Neuronal stem cell (in vitro differentiated cells): ENCODE measurements at regions not wholly inside any gene's neighbourhood (a gene's known extent, or its start where the extent isn't known, plus 50 kb on each side); places are given as distances from the start of the nearest gene placed in this dataset.

Source experiments
- DNase-seq: peaks from one replicate; pipeline ENCODE4 v3.0.0-alpha.2; 2013; ENCODE audit warnings: low spot score
- H2AFZ ChIP-seq: one replicate; pipeline ENCODE4 v1.6.1; 2013; ENCODE audit warnings: mild to moderate bottlenecking, low read length, inconsistent platforms
- H2AK5ac ChIP-seq: 2 replicates; pipeline ENCODE4 v1.6.1; 2013; ENCODE audit warnings: low read depth, mild to moderate bottlenecking, inconsistent platforms, low read length, moderate library complexity, mixed read lengths
- H2BK120ac ChIP-seq: 2 replicates; pipeline ENCODE4 v1.6.1; 2013; ENCODE audit warnings: low read depth, mild to moderate bottlenecking, inconsistent platforms, low read length, moderate library complexity, mixed read lengths
- H2BK12ac ChIP-seq: one replicate; pipeline ENCODE4 v1.6.1; 2013; ENCODE audit warnings: low read length, inconsistent platforms
- H2BK15ac ChIP-seq: 2 replicates; pipeline ENCODE4 v1.6.1; 2013; ENCODE audit warnings: mild to moderate bottlenecking, low read length, inconsistent platforms, mixed read lengths
- H2BK5ac ChIP-seq: one replicate; pipeline ENCODE4 v1.6.1; 2013; ENCODE audit warnings: inconsistent platforms, mild to moderate bottlenecking, low read length, moderate library complexity
- H3K14ac ChIP-seq: one replicate; pipeline ENCODE4 v1.6.1; 2013; ENCODE audit warnings: low read length, inconsistent platforms
- H3K18ac ChIP-seq: 2 replicates; pipeline ENCODE4 v1.6.1; 2013; ENCODE audit warnings: low read length, inconsistent platforms
- H3K23ac ChIP-seq: 2 replicates; pipeline ENCODE4 v1.6.1; 2013; ENCODE audit warnings: low read depth, mild to moderate bottlenecking, mixed read lengths, low read length, inconsistent platforms; ENCODE audit not compliant: poor library complexity
- H3K27ac ChIP-seq: replicated peaks from 3 replicates; pipeline ENCODE4 v1.5.1; 2013; ENCODE audit warnings: low read length, inconsistent platforms
- H3K27me3 ChIP-seq, 3 experiments: 2 replicates each; pipeline ENCODE4 v1.6.1; 2013; ENCODE audit warnings: low read length in 3 of 3, mild to moderate bottlenecking in 2 of 3, inconsistent platforms in 1 of 3, low read depth in 1 of 3, mixed read lengths in 1 of 3, moderate library complexity in 1 of 3; ENCODE audit not compliant: control insufficient read depth in 3 of 3, insufficient read depth in 3 of 3
- H3K36me3 ChIP-seq, 2 donors: replicated peaks in 1 of 2; 2 replicates each; pipeline ENCODE4 v1.6.1; 2013; ENCODE audit warnings: low read length in 2 of 2; ENCODE audit not compliant: control insufficient read depth in 2 of 2, insufficient read depth in 2 of 2
- H3K4ac ChIP-seq: 2 replicates; pipeline ENCODE4 v1.6.1; 2013; ENCODE audit warnings: inconsistent platforms, mild to moderate bottlenecking, low read length, moderate library complexity
- H3K4me1 ChIP-seq, 2 donors: 1 replicate in 1 of 2; 2 replicates in 1 of 2; pipeline ENCODE4 v1.6.1; 2013; ENCODE audit warnings: low read length in 2 of 2, low read depth in 1 of 2; ENCODE audit not compliant: control insufficient read depth in 2 of 2, insufficient read depth in 1 of 2
- H3K4me2 ChIP-seq: one replicate; pipeline ENCODE4 v1.6.1; 2013; ENCODE audit warnings: mild to moderate bottlenecking, low read length, inconsistent platforms; ENCODE audit not compliant: insufficient read depth, poor library complexity, severe bottlenecking
- H3K4me3 ChIP-seq, 2 donors: 2 replicates each; pipeline ENCODE4 v1.5.1; 2013; ENCODE audit warnings: low read length in 2 of 2, mild to moderate bottlenecking in 2 of 2, inconsistent platforms in 1 of 2, moderate library complexity in 1 of 2
- H3K79me1 ChIP-seq: one replicate; pipeline ENCODE4 v1.6.1; 2013; ENCODE audit warnings: low read depth, mild to moderate bottlenecking, inconsistent platforms, low read length, moderate library complexity
- H3K9ac ChIP-seq: one replicate; pipeline ENCODE4 v1.6.1; 2013; ENCODE audit warnings: mild to moderate bottlenecking, low read depth, low read length, inconsistent platforms; ENCODE audit not compliant: poor library complexity
- H3K9me3 ChIP-seq, 2 donors: replicated peaks in 1 of 2; 2 replicates each; pipeline versions ENCODE3 to v1.6.1; 2013; ENCODE audit warnings: low read length in 2 of 2, mild to moderate bottlenecking in 2 of 2, inconsistent platforms in 1 of 2, low read depth in 1 of 2, mixed read lengths in 1 of 2, moderate library complexity in 1 of 2; ENCODE audit not compliant: control insufficient read depth in 2 of 2, insufficient read depth in 1 of 2
- H4K8ac ChIP-seq: one replicate; pipeline ENCODE4 v1.6.1; 2013; ENCODE audit warnings: low read depth, mild to moderate bottlenecking, inconsistent platforms, low read length, moderate library complexity
- H4K91ac ChIP-seq: one replicate; pipeline ENCODE4 v1.6.1; 2013; ENCODE audit warnings: low read length, low read depth, mild to moderate bottlenecking, inconsistent platforms; ENCODE audit not compliant: poor library complexity
- WGBS, 2 donors: extraction: QIAGEN DNeasy Blood & Tissue Kit; methylation state at CpG; one replicate each; pipeline ENCODE4 v1.1.7; 2013; ENCODE audit warnings: missing lambda C conversion rate in 2 of 2, mixed read lengths in 1 of 2; ENCODE audit not compliant: insufficient read length in 2 of 2, insufficient replicate concordance in 1 of 2; ENCODE audit errors: extremely low coverage in 2 of 2; 5-methylcytosine and 5-hydroxymethylcytosine counted together

DNA sequence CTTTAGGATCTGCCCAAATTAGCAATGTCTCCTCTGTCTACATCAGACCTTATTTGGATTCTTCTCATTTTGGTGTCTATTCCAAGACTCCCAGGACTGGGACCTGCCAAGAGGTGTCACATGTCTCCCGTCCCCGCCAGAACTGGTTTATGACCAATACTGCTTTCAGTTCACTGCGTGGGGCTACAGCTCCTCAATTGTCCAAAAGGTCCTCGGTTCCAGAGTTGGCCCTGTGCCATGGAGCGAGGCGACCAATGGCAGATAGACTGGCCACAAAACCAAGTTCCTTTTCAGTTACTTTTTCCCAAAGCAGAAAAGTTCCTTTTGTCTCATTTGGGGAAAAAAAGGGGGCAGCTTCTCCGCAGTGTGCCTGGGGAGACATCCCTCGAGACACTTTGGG, 144.1 kb upstream of the ZNF236 start:
- H3K9ac ChIP-seq, result no peak overlapping the region
- H3K9me3 ChIP-seq, result no peaks in the 10 kb centered on the region
- no peak overlapping the region for H3K4me3 ChIP-seq
- H3K14ac ChIP-seq, result no peak overlapping the region
- H4K8ac ChIP-seq, result no peak overlapping the region
- H2AFZ ChIP-seq, result no peak overlapping the region
- H3K4ac ChIP-seq, result no peak overlapping the region
- H3K4me2 ChIP-seq, result no peak overlapping the region
- H2AK5ac ChIP-seq, result no peak overlapping the region
- no CpG with 5 or more reads among the region's 8 CpGs for WGBS, 2 donors
- H3K23ac ChIP-seq, result no peak overlapping the region
- H2BK15ac ChIP-seq, result no peak overlapping the region
- H3K79me1 ChIP-seq, result no peaks in the 10 kb centered on the region
- no peak overlapping the region for H2BK5ac ChIP-seq
- no peak overlapping the region for H4K91ac ChIP-seq
- H3K27ac ChIP-seq, result no peak overlapping the region
- no peaks in the 10 kb centered on the region for H3K36me3 ChIP-seq
- no peak overlapping the region for H3K18ac ChIP-seq
- no peak overlapping the region for H2BK120ac ChIP-seq
- no peak for DNase-seq
- no peak overlapping the region for H2BK12ac ChIP-seq
- H3K4me1 ChIP-seq, result peaks cover 0 to 10% of the 10 kb centered on the region in 2 donors
- peaks cover 0 to under 1% (median 0%) of the 10 kb centered on the region in 3 experiments for H3K27me3 ChIP-seq

- Histone ChIP-seq H3K79me1 (no peaks in the 10 kb centered on the region), H4K91ac (no peak overlapping the region), H3K4me2 (no peak overlapping the region), H2BK15ac (no peak overlapping the region), H4K8ac (no peak overlapping the region), H3K23ac (no peak overlapping the region), H2AK5ac (no peak overlapping the region), H2BK120ac (no peak overlapping the region), H2BK5ac (no peak overlapping the region), H3K4ac (no peak overlapping the region), H3K9ac (no peak overlapping the region), H3K4me3 (no peak overlapping the region), H3K9me3 (no peaks in the 10 kb centered on the region), H3K14ac (no peak overlapping the region), H3K27me3 (peaks cover 0 to 3% (median 0%) of the 10 kb centered on the region in 3 experiments), H3K4me1 (peaks cover 0 to 4% of the 10 kb centered on the region in 2 donors), H2BK12ac (no peak overlapping the region), H3K36me3 (no peaks in the 10 kb centered on the region), H2AFZ (no peak overlapping the region), H3K18ac (no peak overlapping the region), H3K27ac (no peak overlapping the region)
- no CpG with 5 or more reads among the region's 6 CpGs for WGBS, 2 donors
- DNase-seq, result no peak
Measured at GRCh38 chr18:76674596-76674995, 147.8 kb upstream of the ZNF236 start.

DNA sequence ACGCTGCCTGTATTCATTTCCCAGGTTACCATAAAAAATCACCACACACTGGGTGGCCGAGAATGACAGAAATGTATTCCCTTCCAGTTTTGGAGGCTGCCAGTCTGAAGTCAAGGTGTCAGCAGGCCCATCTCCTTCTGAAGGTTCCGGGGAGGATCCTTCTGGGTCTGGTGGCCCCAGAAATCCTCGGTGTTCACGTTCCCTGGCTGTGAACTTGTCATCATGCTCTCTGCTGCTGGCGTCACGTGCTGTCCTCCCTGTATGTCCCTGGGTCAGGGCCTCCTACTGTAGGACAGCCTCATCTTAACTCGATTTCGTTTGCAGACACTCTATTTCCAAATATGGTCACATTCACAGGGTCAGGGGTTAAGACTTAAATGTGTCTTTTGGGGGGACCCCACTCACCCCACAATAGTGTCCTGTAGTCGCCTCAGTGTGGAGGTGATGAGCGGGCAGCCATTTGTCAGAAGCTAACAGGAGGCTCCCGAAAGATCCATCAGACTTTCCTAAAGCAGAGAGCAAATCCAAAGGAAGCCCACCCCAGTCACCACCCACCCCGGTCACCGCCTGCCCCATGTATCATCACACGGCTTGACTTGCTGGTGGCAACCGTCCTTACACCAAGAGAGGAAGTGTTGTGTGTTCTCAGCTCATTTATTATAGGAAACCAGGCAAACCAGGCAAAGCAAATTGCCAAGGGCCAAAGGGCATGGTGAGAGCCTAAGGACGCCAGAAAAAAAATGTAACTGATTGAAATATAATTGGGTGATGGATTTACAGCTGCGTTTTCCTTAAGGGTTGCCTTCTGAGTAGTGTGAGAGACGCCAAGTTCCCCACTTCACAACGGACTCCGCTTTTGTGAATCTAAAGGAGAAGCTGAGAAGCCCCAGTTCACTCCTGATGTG, 148.8 kb upstream of the ZNF236 start:
- Histone ChIP-seq H3K36me3 (no peaks in the 10 kb centered on the region), H2BK15ac (no peak overlapping the region), H2AK5ac (peak overlapping the region; percentile 58), H3K14ac (no peak overlapping the region), H2BK12ac (no peak overlapping the region), H3K9ac (no peak overlapping the region), H4K91ac (no peak overlapping the region), H3K4ac (no peak overlapping the region), H3K23ac (no peak overlapping the region), H3K4me3 (no peak overlapping the region), H2BK5ac (no peak overlapping the region), H3K4me2 (no peak overlapping the region), H3K4me1 (peaks cover 0 to 2% of the 10 kb centered on the region in 2 donors), H2AFZ (no peak overlapping the region), H2BK120ac (no peak overlapping the region), H3K9me3 (no peaks in the 10 kb centered on the region), H3K27me3 (peaks cover 0 to 3% (median 0%) of the 10 kb centered on the region in 3 experiments), H4K8ac (no peak overlapping the region), H3K27ac (no peak overlapping the region), H3K18ac (no peak overlapping the region), H3K79me1 (no peaks in the 10 kb centered on the region)
- WGBS, 2 donors, result no CpG with 5 or more reads among the region's 21 CpGs
- no peak for DNase-seq

DNA sequence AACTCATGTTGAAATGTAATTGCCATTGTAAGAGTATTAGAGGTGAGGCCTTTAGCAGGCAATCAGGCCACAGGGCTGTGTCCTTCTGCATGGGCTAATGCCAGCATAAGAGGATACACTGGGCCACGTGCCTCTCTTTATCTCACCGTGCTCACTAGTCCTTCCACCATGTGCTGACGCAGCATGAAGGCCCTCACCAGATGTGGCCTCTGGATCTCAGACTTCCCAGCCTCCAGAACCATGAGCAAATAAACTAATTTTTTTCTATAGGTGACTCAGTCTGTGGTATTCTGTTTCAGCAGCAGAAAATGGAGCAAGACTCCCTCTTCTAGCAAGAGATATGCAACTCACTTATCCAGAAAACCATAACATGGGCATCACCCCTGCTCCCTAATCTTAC, 149.7 kb upstream of the ZNF236 start:
- H3K23ac ChIP-seq, result no peak overlapping the region
- no peaks in the 10 kb centered on the region for H3K79me1 ChIP-seq
- no peak overlapping the region for H4K8ac ChIP-seq
- no peak overlapping the region for H2BK15ac ChIP-seq
- H2AK5ac ChIP-seq, result no peak overlapping the region
- H2BK12ac ChIP-seq, result no peak overlapping the region
- H3K4me1 ChIP-seq, result peaks cover 0 to 5% of the 10 kb centered on the region in 2 donors
- no peak overlapping the region for H3K27ac ChIP-seq
- H3K36me3 ChIP-seq, result no peaks in the 10 kb centered on the region
- no CpG with 5 or more reads among the region's 3 CpGs for WGBS, 2 donors
- H2BK5ac ChIP-seq, result no peak overlapping the region
- no peak overlapping the region for H2BK120ac ChIP-seq
- no peak overlapping the region for H2AFZ ChIP-seq
- no peak overlapping the region for H3K14ac ChIP-seq
- H4K91ac ChIP-seq, result no peak overlapping the region
- no peaks in the 10 kb centered on the region for H3K9me3 ChIP-seq
- H3K4ac ChIP-seq, result no peak overlapping the region
- no peak for DNase-seq
- H3K4me3 ChIP-seq, result no peak overlapping the region
- H3K9ac ChIP-seq, result no peak overlapping the region
- H3K18ac ChIP-seq, result no peak overlapping the region
- H3K4me2 ChIP-seq, result no peak overlapping the region
- H3K27me3 ChIP-seq, result peaks cover 0 to 3% (median 0%) of the 10 kb centered on the region in 3 experiments
